ENCODE measurements at regions not wholly inside any gene's neighbourhood (a gene's known extent, or its start where the extent isn't known, plus 50 kb on each side); places are given as distances from the start of the nearest gene placed in this dataset.

DNA sequence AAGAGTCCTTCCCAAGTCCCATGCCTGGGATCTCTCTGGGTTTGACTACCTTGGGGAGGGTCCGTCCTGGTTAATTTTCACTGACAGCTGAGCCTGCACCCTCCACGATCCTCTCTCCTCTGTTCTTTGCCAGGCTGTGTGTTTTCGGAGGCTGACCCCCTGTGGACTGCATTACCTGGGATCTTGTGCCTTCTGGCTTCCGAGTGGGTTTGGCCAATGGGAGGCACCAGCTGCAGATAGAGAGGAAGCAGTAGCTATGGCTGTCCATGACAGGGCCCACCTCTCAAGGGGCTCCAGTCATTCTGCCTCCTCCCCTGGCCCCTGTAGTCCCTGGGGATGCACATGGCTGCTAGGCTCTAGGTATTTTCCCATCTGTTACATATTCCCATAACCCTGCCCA lies 285.0 kb downstream of the DMRT2 start:
- Mint-ChIP-seq H3K4me1 (ENCODE audit: low read depth) (no peaks in the 10 kb centered on the region), H3K27ac (no peak overlapping the region), H3K4me3 (no peak overlapping the region), H3K9me3 (peaks cover 2% of the 10 kb centered on the region), H3K36me3 (ENCODE audit: low read depth) (no peaks in the 10 kb centered on the region), H3K27me3 (peaks cover under 1% of the 10 kb centered on the region)
- Histone ChIP-seq H3K9me3 (ENCODE audit: control insufficient read depth in 1 of 2, insufficient read depth in 1 of 2, low read length in 2 of 2) (no peaks in the 10 kb centered on the region), H3K4me3 (ENCODE audit: low read length) (no peak overlapping the region), H3K4me1 (ENCODE audit: insufficient read depth, low read length) (no peaks in the 10 kb centered on the region), H3K27ac (ENCODE audit: low read depth in 1 of 2, low read length in 2 of 2) (no peak overlapping the region), H3K36me3 (ENCODE audit: insufficient read depth, low read length) (no peaks in the 10 kb centered on the region), H3K27me3 (ENCODE audit: control insufficient read depth in 1 of 2, insufficient read depth in 2 of 2, low read length in 2 of 2) (no peaks in the 10 kb centered on the region)
- POLR2A ChIA-PET = no interaction called here
- DNase-seq (no peak), ATAC-seq (ENCODE audit: poor library complexity) (no peak)
- intact Hi-C loops (cut with DNase I, micrococcal nuclease) = no loop called here
- TF ChIP-seq, protein P1, sequence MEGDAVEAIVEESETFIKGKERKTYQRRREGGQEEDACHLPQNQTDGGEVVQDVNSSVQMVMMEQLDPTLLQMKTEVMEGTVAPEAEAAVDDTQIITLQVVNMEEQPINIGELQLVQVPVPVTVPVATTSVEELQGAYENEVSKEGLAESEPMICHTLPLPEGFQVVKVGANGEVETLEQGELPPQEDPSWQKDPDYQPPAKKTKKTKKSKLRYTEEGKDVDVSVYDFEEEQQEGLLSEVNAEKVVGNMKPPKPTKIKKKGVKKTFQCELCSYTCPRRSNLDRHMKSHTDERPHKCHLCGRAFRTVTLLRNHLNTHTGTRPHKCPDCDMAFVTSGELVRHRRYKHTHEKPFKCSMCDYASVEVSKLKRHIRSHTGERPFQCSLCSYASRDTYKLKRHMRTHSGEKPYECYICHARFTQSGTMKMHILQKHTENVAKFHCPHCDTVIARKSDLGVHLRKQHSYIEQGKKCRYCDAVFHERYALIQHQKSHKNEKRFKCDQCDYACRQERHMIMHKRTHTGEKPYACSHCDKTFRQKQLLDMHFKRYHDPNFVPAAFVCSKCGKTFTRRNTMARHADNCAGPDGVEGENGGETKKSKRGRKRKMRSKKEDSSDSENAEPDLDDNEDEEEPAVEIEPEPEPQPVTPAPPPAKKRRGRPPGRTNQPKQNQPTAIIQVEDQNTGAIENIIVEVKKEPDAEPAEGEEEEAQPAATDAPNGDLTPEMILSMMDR (IDR thresholded peaks at IDR 0.05) = no peak
- CTCF ChIA-PET = no interaction called here

DNA sequence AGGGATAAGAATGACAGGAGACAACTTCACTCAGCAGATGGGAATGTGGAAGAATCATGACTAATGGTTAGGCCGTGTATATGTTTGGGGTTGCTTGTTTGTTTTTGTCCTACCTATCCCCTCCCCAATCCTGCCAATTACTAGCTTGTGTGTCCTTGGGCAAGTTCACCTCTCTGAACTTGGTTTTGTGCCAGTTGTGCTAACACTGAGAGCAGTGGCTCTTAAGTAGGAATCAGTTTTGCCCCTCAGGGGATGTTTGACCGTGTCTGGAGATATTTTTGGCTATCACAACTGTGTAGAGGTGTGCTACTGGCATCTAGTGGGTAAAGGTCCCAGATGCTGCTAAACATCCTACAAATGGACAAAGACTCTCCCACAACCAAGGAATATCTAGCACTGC lies 287.0 kb downstream of the DMRT2 start:
- peaks cover 11% of the 10 kb centered on the region for H3K27me3 Mint-ChIP-seq
- H3K36me3 ChIP-seq (ENCODE audit: insufficient read depth, low read length) = no peaks in the 10 kb centered on the region
- TF ChIP-seq, protein P1 (IDR thresholded peaks at IDR 0.05) = no peak
- H3K36me3 Mint-ChIP-seq (ENCODE audit: low read depth) = no peaks in the 10 kb centered on the region
- no peak overlapping the region for H3K27ac ChIP-seq (ENCODE audit: low read depth in 1 of 2, low read length in 2 of 2)
- H3K27me3 ChIP-seq (ENCODE audit: control insufficient read depth in 1 of 2, insufficient read depth in 2 of 2, low read length in 2 of 2) = no peaks in the 10 kb centered on the region
- H3K9me3 ChIP-seq (ENCODE audit: control insufficient read depth in 1 of 2, insufficient read depth in 1 of 2, low read length in 2 of 2) = no peaks in the 10 kb centered on the region
- no peak overlapping the region for H3K4me3 Mint-ChIP-seq
- H3K4me1 Mint-ChIP-seq (ENCODE audit: low read depth) = no peaks in the 10 kb centered on the region
- ATAC-seq (ENCODE audit: poor library complexity) (no peak), DNase-seq (no peak)
- ChIA-PET CTCF (no interaction called here), POLR2A (no interaction called here)
- no peak overlapping the region for H3K4me3 ChIP-seq (ENCODE audit: low read length)
- H3K27ac Mint-ChIP-seq = no peak overlapping the region
- H3K9me3 Mint-ChIP-seq = peaks cover 4% of the 10 kb centered on the region
- H3K4me1 ChIP-seq (ENCODE audit: insufficient read depth, low read length) = no peaks in the 10 kb centered on the region
- intact Hi-C loops (cut with DNase I, micrococcal nuclease) = no loop called here

DNA sequence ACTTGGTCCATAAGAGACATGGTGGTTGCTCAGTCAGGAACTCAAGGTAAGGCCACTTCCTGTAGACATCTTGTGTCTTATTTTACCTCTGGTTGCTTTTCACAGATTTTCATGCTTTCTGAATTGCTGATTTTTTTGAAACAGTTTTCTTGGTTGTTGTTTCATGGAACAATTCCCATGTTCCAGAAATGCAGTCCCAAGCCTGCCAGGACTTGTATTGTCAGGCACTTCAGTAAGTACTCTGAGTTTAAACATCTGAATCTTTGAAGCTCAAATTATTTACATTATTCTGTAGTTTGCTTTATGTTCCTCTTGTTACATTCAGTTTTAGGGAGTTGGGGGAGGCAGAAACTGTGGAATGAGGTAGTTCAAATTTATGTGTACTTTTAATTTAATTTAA lies 290.2 kb downstream of the DMRT2 start:
- TF ChIP-seq, protein P1 (IDR thresholded peaks at IDR 0.05) = no peak
- CTCF ChIA-PET = no interaction called here
- no peaks in the 10 kb centered on the region for H3K27me3 ChIP-seq (ENCODE audit: control insufficient read depth in 1 of 2, insufficient read depth in 2 of 2, low read length in 2 of 2)
- H3K4me3 ChIP-seq (ENCODE audit: low read length) = no peak overlapping the region
- Mint-ChIP-seq H3K4me1 (ENCODE audit: low read depth) (no peaks in the 10 kb centered on the region), H3K27ac (no peak overlapping the region), H3K4me3 (no peak overlapping the region), H3K27me3 (peaks cover 11% of the 10 kb centered on the region), H3K36me3 (ENCODE audit: low read depth) (no peaks in the 10 kb centered on the region), H3K9me3 (peaks cover 4% of the 10 kb centered on the region)
- POLR2A ChIA-PET = interaction anchor here (0.6 kb wide), 1 partner anchor 444 kb away, joined by 3 read pairs; no protein-coding TSS in a partner anchor
- DNase-seq (no peak), ATAC-seq (ENCODE audit: poor library complexity) (no peak)
- H3K9me3 ChIP-seq (ENCODE audit: control insufficient read depth in 1 of 2, insufficient read depth in 1 of 2, low read length in 2 of 2) = no peaks in the 10 kb centered on the region
- H3K4me1 ChIP-seq (ENCODE audit: insufficient read depth, low read length) = no peaks in the 10 kb centered on the region
- intact Hi-C loops (cut with DNase I, micrococcal nuclease) = no loop called here
- H3K27ac ChIP-seq (ENCODE audit: low read depth in 1 of 2, low read length in 2 of 2) = no peak overlapping the region
- H3K36me3 ChIP-seq (ENCODE audit: insufficient read depth, low read length) = no peaks in the 10 kb centered on the region
